ENCODE measurements at regions not wholly inside any gene's neighbourhood (a gene's known extent, or its start where the extent isn't known, plus 50 kb on each side); places are given as distances from the start of the nearest gene placed in this dataset.

DNA sequence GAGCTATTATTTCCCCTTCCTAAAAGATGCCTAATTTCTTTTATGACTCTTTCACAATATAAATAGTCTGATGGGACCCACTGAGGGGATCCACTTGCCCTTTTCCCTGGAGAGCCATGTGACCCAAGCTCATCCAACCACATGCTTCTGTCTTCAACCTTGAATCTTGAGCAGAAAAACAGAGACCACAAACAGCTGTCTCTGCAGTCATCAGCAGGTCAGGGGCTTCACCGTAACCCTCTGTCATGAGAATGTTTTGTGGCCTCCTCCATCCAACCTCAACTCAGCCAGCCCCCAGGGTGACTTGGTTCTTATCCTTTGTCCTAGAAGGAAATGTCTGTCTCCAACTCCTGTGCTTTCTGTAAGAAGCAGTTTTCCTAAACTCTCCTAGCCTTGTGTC, 129.6 kb upstream of the POU2AF2 start:
- TF ChIP-seq, protein P1, sequence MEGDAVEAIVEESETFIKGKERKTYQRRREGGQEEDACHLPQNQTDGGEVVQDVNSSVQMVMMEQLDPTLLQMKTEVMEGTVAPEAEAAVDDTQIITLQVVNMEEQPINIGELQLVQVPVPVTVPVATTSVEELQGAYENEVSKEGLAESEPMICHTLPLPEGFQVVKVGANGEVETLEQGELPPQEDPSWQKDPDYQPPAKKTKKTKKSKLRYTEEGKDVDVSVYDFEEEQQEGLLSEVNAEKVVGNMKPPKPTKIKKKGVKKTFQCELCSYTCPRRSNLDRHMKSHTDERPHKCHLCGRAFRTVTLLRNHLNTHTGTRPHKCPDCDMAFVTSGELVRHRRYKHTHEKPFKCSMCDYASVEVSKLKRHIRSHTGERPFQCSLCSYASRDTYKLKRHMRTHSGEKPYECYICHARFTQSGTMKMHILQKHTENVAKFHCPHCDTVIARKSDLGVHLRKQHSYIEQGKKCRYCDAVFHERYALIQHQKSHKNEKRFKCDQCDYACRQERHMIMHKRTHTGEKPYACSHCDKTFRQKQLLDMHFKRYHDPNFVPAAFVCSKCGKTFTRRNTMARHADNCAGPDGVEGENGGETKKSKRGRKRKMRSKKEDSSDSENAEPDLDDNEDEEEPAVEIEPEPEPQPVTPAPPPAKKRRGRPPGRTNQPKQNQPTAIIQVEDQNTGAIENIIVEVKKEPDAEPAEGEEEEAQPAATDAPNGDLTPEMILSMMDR (tag by site-specific recombination; IDR thresholded peaks at IDR 0.05) = no peak
- TF ChIP-seq ZBTB7A (tag by site-specific recombination; IDR thresholded peaks at IDR 0.05; ENCODE audit: low read depth) (no peak), ZNF670 (tag by site-specific recombination; IDR thresholded peaks at IDR 0.05; ENCODE audit: low read depth) (no peak), ZNF121 (tag by site-specific recombination; IDR thresholded peaks at IDR 0.05) (no peak), ZEB2 (tag by site-specific recombination; IDR thresholded peaks at IDR 0.05) (no peak), ZNF629 (tag by site-specific recombination; IDR thresholded peaks at IDR 0.05) (no peak), ZNF610 (tag by site-specific recombination; IDR thresholded peaks at IDR 0.05; ENCODE audit: borderline replicate concordance) (no peak), TRIM28 (IDR thresholded peaks at IDR 0.05; ENCODE audit: borderline replicate concordance, low read length) (no peak), ZNF19 (tag by site-specific recombination; IDR thresholded peaks at IDR 0.05; ENCODE audit: low read depth) (no peak), ZNF335 (tag by site-specific recombination; conservative IDR thresholded peaks at IDR 0.05) (no peak)
- TF ChIP-seq, protein P2, sequence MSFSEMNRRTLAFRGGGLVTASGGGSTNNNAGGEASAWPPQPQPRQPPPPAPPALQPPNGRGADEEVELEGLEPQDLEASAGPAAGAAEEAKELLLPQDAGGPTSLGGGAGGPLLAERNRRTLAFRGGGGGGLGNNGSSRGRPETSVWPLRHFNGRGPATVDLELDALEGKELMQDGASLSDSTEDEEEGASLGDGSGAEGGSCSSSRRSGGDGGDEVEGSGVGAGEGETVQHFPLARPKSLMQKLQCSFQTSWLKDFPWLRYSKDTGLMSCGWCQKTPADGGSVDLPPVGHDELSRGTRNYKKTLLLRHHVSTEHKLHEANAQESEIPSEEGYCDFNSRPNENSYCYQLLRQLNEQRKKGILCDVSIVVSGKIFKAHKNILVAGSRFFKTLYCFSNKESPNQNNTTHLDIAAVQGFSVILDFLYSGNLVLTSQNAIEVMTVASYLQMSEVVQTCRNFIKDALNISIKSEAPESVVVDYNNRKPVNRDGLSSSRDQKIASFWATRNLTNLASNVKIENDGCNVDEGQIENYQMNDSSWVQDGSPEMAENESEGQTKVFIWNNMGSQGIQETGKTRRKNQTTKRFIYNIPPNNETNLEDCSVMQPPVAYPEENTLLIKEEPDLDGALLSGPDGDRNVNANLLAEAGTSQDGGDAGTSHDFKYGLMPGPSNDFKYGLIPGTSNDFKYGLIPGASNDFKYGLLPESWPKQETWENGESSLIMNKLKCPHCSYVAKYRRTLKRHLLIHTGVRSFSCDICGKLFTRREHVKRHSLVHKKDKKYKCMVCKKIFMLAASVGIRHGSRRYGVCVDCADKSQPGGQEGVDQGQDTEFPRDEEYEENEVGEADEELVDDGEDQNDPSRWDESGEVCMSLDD (tag by site-specific recombination; IDR thresholded peaks at IDR 0.05) = no peak
- TF ChIP-seq, protein P3, sequence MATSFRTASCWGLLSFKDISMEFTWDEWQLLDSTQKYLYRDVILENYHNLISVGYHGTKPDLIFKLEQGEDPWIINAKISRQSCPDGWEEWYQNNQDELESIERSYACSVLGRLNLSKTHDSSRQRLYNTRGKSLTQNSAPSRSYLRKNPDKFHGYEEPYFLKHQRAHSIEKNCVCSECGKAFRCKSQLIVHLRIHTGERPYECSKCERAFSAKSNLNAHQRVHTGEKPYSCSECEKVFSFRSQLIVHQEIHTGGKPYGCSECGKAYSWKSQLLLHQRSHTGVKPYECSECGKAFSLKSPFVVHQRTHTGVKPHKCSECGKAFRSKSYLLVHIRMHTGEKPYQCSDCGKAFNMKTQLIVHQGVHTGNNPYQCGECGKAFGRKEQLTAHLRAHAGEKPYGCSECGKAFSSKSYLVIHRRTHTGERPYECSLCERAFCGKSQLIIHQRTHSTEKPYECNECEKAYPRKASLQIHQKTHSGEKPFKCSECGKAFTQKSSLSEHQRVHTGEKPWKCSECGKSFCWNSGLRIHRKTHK (tag by site-specific recombination; IDR thresholded peaks at IDR 0.05) = no peak
- TF ChIP-seq, protein P4, sequence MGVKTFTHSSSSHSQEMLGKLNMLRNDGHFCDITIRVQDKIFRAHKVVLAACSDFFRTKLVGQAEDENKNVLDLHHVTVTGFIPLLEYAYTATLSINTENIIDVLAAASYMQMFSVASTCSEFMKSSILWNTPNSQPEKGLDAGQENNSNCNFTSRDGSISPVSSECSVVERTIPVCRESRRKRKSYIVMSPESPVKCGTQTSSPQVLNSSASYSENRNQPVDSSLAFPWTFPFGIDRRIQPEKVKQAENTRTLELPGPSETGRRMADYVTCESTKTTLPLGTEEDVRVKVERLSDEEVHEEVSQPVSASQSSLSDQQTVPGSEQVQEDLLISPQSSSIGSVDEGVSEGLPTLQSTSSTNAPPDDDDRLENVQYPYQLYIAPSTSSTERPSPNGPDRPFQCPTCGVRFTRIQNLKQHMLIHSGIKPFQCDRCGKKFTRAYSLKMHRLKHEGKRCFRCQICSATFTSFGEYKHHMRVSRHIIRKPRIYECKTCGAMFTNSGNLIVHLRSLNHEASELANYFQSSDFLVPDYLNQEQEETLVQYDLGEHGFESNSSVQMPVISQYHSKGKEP (tag by site-specific recombination; IDR thresholded peaks at IDR 0.05) = no peak
